GM12878 (cell line): ENCODE measurements at regions not wholly inside any gene's neighbourhood (a gene's known extent, or its start where the extent isn't known, plus 50 kb on each side); places are given as distances from the start of the nearest gene placed in this dataset.
A peak's percentile ranks its signal among the peaks of the same experiment; 100 is the strongest.

Experiments
- ATAC-seq: fragments of 200-7000 bp; cut with Tn5 transposase; 3 replicates; pipeline ENCODE4 v1.9.1; 2020; ENCODE audit warnings: mild to moderate bottlenecking, moderate library complexity
- BruUV-seq: library from RNA; stranded (reverse); fragments of 400-500 nt; replicated peaks from 2 replicates; lab custom pipeline; 2021; lab: Mats Ljungman, UMichigan
- CTCF ChIA-PET: fragments of 300-600 bp; sonication (Branson Sonifier 250); formaldehyde crosslinking; extraction: SDS; loops from one replicate; lab custom pipeline; 2021; ENCODE audit warnings: inconsistent platforms; lab: Yijun Ruan, JAX
- POLR2A ChIA-PET: fragments of 350-600 bp; formaldehyde crosslinking; extraction: SDS; loops from one replicate; lab custom pipeline; 2021; ENCODE audit warnings: inconsistent platforms; lab: Charles Lee
- RAD21 ChIA-PET: fragments of 300-600 bp; sonication (Branson Sonifier 250); formaldehyde crosslinking; loops from one replicate; lab custom pipeline; 2023; ENCODE audit warnings: antibody characterized with exemption; ENCODE audit not compliant: unreplicated experiment; lab: Charles Lee
- SMC1A ChIA-PET: fragments of 300-600 bp; sonication (Branson Sonifier 250); formaldehyde crosslinking; loops from one replicate; lab custom pipeline; 2023; ENCODE audit not compliant: unreplicated experiment, uncharacterized antibody; lab: Charles Lee
- DNase-seq: peaks from one replicate; pipeline ENCODE4 v3.0.0-alpha.2; 2011; ENCODE audit warnings: low read depth, low spot score
- FAIRE-seq: peaks from 3 replicates; lab custom pipeline; 2011; peaks lifted over from hg19 to GRCh38; lab: Jason Lieb, UNC
- H2AFZ ChIP-seq: 2 replicates; pipeline ENCODE4 v1.6.0; 2011; ENCODE audit warnings: low read depth, low read length, control low read depth; ENCODE audit not compliant: control insufficient read depth
- H3K27ac ChIP-seq: 2 replicates; pipeline ENCODE4 v1.5.1; 2011; ENCODE audit warnings: control low read depth; ENCODE audit not compliant: control insufficient read depth, insufficient read depth
- H3K27me3 ChIP-seq, 2 experiments: replicated peaks in 1 of 2; 2 replicates each; pipeline versions ENCODE4 v1.6.0 to v1.6.1; 2011; ENCODE audit warnings: low read length in 1 of 2; ENCODE audit not compliant: control insufficient read depth in 2 of 2, insufficient read depth in 2 of 2
- H3K36me3 ChIP-seq, 2 experiments: 2 replicates each; pipeline ENCODE4 v1.5.1; 2011; ENCODE audit warnings: low read length in 1 of 2; ENCODE audit not compliant: control insufficient read depth in 2 of 2, insufficient read depth in 2 of 2
- H3K4me1 ChIP-seq: 2 replicates; pipeline ENCODE4 v1.6.1; 2011; ENCODE audit warnings: mild to moderate bottlenecking, low read length, moderate library complexity, mixed read lengths; ENCODE audit not compliant: control insufficient read depth, insufficient read depth
- H3K4me2 ChIP-seq: 2 replicates; pipeline ENCODE4 v1.6.0; 2011; ENCODE audit warnings: control low read depth; ENCODE audit not compliant: control insufficient read depth, insufficient read depth
- H3K4me3 ChIP-seq: fragments of 200-600 bp; sonication (generic); 2 replicates; pipeline ENCODE4 v1.5.1; 2016
- H3K79me2 ChIP-seq: 2 replicates; pipeline ENCODE4 v1.6.0; 2011; ENCODE audit warnings: low read length; ENCODE audit not compliant: control insufficient read depth, insufficient read depth
- H3K9ac ChIP-seq: 2 replicates; pipeline ENCODE4 v1.8.0; 2011; ENCODE audit warnings: low read length, control low read depth, mixed read lengths; ENCODE audit not compliant: control insufficient read depth, insufficient read depth
- H3K9me3 ChIP-seq: replicated peaks from 3 replicates; pipeline ENCODE4 v1.5.1; 2011; ENCODE audit warnings: mild to moderate bottlenecking, low read length; ENCODE audit not compliant: control insufficient read depth, insufficient read depth
- H4K20me1 ChIP-seq: 2 replicates; pipeline ENCODE4 v1.6.0; 2011; ENCODE audit not compliant: control insufficient read depth, insufficient read depth
- BRCA1 ChIP-seq: IDR thresholded peaks from 2 replicates; pipeline ENCODE4 v1.6.1; 2011; ENCODE audit warnings: low read depth, low read length, improper control_type of control experiment
- CREB1 ChIP-seq: IDR thresholded peaks from 2 replicates; pipeline ENCODE4 v1.6.1; 2012; ENCODE audit warnings: low read depth, mild to moderate bottlenecking, inconsistent platforms
- EGR1 ChIP-seq, 2 experiments: IDR thresholded peaks; 1 replicate in 1 of 2; 2 replicates in 1 of 2; pipeline ENCODE4 v1.6.1; 2011 to 2012; ENCODE audit warnings: low read depth in 2 of 2, low read length in 2 of 2, borderline replicate concordance in 1 of 2, mild to moderate bottlenecking in 1 of 2, moderate library complexity in 1 of 2
- EZH2 ChIP-seq: IDR thresholded peaks from 2 replicates; pipeline ENCODE4 v1.6.1; 2012; ENCODE audit warnings: low read depth, mild to moderate bottlenecking, control low read depth, inconsistent platforms, low read length, borderline replicate concordance; ENCODE audit not compliant: control insufficient read depth
- GABPA ChIP-seq: IDR thresholded peaks from 2 replicates; pipeline ENCODE4 v1.6.1; 2014; ENCODE audit warnings: antibody characterized with exemption, low read depth, mild to moderate bottlenecking, inconsistent platforms
- IRF4 ChIP-seq: IDR thresholded peaks from 2 replicates; pipeline ENCODE4 v1.6.1; 2011; ENCODE audit warnings: low read depth, low read length
- SRF ChIP-seq, 2 experiments: IDR thresholded peaks; 2 replicates each; pipeline ENCODE4 v1.6.1; 2011; ENCODE audit warnings: low read depth in 2 of 2, low read length in 2 of 2, mild to moderate bottlenecking in 1 of 2, moderate library complexity in 1 of 2
- TBL1XR1 ChIP-seq: IDR thresholded peaks from 2 replicates; pipeline ENCODE4 v1.6.1; 2012; ENCODE audit warnings: low read depth, low read length, improper control_type of control experiment
- WGBS: methylation state at CpG from one replicate; pipeline ENCODE4 v1.1.6; 2016; ENCODE audit warnings: low lambda C conversion rate; ENCODE audit not compliant: insufficient replicate concordance, insufficient coverage; ENCODE audit errors: missing lambda C conversion rate; 5-methylcytosine and 5-hydroxymethylcytosine counted together
- in situ Hi-C: fragments of 300-500 bp; cut with MboI; formaldehyde crosslinking; loops from 9 replicates; pipeline ENCODE4 v1.14.3; 2018; ENCODE audit warnings: mixed read lengths
- intact Hi-C: fragments of 100-400 bp; cut with micrococcal nuclease; formaldehyde crosslinking; loops from one replicate; pipeline ENCODE4 v1.14.2; 2022; ENCODE audit not compliant: unreplicated experiment
- TF ChIP-seq, protein P1 (sequence below): IDR thresholded peaks from 2 replicates; pipeline ENCODE4 v1.6.1; 2011; ENCODE audit warnings: borderline replicate concordance, low read depth, mild to moderate bottlenecking, moderate library complexity, low read length; ENCODE audit not compliant: insufficient read depth, poor library complexity, severe bottlenecking
- TF ChIP-seq, protein P2 (sequence below): IDR thresholded peaks from 2 replicates; pipeline ENCODE4 v1.6.1; 2012; ENCODE audit warnings: mild to moderate bottlenecking, low read depth, low read length

DNA sequence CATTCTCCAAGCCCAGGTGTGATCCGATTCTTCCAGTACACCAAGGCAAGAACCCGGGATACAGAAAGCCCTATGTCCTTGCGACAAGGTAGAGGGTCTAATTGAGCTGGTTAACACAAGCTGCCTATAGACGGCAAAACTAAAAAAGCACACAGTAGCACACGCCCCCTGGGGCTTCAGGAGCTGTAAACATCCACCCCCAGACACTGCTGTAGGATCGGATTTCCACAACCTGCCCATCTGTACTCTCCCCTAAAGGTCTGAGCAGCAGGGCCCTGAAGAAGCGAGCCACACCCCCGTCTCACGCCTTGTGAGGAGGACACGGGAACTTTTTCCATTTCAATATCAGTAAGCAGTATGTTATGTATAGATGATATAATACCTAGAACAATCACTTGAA lies 624.7 kb downstream of the BUD13 start:
- intact Hi-C loops (no loop called here), in situ Hi-C loops (no loop called here)
- Histone ChIP-seq H3K9ac (no peak overlapping the region), H2AFZ (no peak overlapping the region), H3K4me3 (no peak overlapping the region), H3K36me3 (no peaks in the 10 kb centered on the region), H3K4me1 (peaks cover 7% of the 10 kb centered on the region), H3K27me3 (no peaks in the 10 kb centered on the region; a peak in 1 of 4 replicates), H3K4me2 (peak overlapping the region; percentile 42), H3K27ac (no peak overlapping the region), H4K20me1 (no peaks in the 10 kb centered on the region), H3K79me2 (no peaks in the 10 kb centered on the region), H3K9me3 (no peaks in the 10 kb centered on the region; the same call in 1 of the 3 replicates)
- no peak for DNase-seq
- ChIA-PET POLR2A (interaction anchor here (0.9 to 1.4 kb wide), 2 partner anchors 72 to 74 kb away, joined by 3 to 4 read pairs; no protein-coding TSS in a partner anchor), RAD21 (interaction anchor here (0.6 to 1.9 kb wide), 9 partner anchors 61 to 823 kb away, joined by 3 to 8 read pairs (median 4); no protein-coding TSS in a partner anchor), SMC1A (interaction anchor here (0.7 to 0.9 kb wide), 5 partner anchors 11 to 807 kb away, joined by 3 to 4 read pairs (median 3); no protein-coding TSS in a partner anchor), CTCF (interaction anchor here (0.7 to 2.2 kb wide), 7 partner anchors 9 to 530 kb away, joined by 3 to 6 read pairs (median 3); no protein-coding TSS in a partner anchor)
- 30% methylated on average over 10 of the region's 10 CpGs for WGBS
- FAIRE-seq: no peak
- TF ChIP-seq EGR1 (IDR thresholded peaks at IDR 0.05; ENCODE audit: borderline replicate concordance in 1 of 2, low read depth in 2 of 2, low read length in 2 of 2) (no peak), BRCA1 (no peak), EZH2 (no peak), CREB1 (no peak), GABPA (no peak), IRF4 (no peak), TBL1XR1 (no peak), SRF (IDR thresholded peaks at IDR 0.05; ENCODE audit: low read depth in 2 of 2, low read length in 2 of 2) (no peak)
- TF ChIP-seq, protein P1, sequence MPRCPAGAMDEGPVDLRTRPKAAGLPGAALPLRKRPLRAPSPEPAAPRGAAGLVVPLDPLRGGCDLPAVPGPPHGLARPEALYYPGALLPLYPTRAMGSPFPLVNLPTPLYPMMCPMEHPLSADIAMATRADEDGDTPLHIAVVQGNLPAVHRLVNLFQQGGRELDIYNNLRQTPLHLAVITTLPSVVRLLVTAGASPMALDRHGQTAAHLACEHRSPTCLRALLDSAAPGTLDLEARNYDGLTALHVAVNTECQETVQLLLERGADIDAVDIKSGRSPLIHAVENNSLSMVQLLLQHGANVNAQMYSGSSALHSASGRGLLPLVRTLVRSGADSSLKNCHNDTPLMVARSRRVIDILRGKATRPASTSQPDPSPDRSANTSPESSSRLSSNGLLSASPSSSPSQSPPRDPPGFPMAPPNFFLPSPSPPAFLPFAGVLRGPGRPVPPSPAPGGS: no peak
- TF ChIP-seq, protein P2, sequence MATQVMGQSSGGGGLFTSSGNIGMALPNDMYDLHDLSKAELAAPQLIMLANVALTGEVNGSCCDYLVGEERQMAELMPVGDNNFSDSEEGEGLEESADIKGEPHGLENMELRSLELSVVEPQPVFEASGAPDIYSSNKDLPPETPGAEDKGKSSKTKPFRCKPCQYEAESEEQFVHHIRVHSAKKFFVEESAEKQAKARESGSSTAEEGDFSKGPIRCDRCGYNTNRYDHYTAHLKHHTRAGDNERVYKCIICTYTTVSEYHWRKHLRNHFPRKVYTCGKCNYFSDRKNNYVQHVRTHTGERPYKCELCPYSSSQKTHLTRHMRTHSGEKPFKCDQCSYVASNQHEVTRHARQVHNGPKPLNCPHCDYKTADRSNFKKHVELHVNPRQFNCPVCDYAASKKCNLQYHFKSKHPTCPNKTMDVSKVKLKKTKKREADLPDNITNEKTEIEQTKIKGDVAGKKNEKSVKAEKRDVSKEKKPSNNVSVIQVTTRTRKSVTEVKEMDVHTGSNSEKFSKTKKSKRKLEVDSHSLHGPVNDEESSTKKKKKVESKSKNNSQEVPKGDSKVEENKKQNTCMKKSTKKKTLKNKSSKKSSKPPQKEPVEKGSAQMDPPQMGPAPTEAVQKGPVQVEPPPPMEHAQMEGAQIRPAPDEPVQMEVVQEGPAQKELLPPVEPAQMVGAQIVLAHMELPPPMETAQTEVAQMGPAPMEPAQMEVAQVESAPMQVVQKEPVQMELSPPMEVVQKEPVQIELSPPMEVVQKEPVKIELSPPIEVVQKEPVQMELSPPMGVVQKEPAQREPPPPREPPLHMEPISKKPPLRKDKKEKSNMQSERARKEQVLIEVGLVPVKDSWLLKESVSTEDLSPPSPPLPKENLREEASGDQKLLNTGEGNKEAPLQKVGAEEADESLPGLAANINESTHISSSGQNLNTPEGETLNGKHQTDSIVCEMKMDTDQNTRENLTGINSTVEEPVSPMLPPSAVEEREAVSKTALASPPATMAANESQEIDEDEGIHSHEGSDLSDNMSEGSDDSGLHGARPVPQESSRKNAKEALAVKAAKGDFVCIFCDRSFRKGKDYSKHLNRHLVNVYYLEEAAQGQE: no peak
- no TSS peak for BruUV-seq
- no peak; the same call in 1 of the 3 replicates for ATAC-seq
